Transverse colon (tissue), 4 donors: ENCODE measurements at regions not wholly inside any gene's neighbourhood (a gene's known extent, or its start where the extent isn't known, plus 50 kb on each side); places are given as distances from the start of the nearest gene placed in this dataset.

Experiments used
- DNase-seq: peaks from one replicate; pipeline ENCODE4 v3.0.0-alpha.2; 2019
- H3K27ac ChIP-seq, 4 donors: fragments of 200-600 bp; sonication (generic); 2 replicates each; pipeline ENCODE4 v1.5.1; 2016 to 2018; ENCODE audit warnings: inconsistent platforms in 4 of 4
- H3K27me3 ChIP-seq: fragments of 200-600 bp; sonication (generic); 2 replicates; pipeline ENCODE4 v1.5.1; 2017; ENCODE audit warnings: inconsistent platforms
- H3K36me3 ChIP-seq, 4 donors: fragments of 200-600 bp; sonication (generic); 2 replicates each; pipeline ENCODE4 v1.5.1; 2017 to 2019; ENCODE audit warnings: inconsistent platforms in 4 of 4
- H3K4me1 ChIP-seq, 4 donors: fragments of 200-600 bp; sonication (generic); 2 replicates each; pipeline ENCODE4 v1.5.1; 2017 to 2020; ENCODE audit warnings: inconsistent platforms in 4 of 4
- H3K4me3 ChIP-seq, 4 donors: fragments of 200-600 bp; sonication (generic); 1 replicate in 1 of 4; 2 replicates in 3 of 4; pipeline versions ENCODE4 v1.5.1 to v1.6.1; 2017 to 2019; ENCODE audit warnings: inconsistent platforms in 4 of 4
- H3K9me3 ChIP-seq, 2 donors: fragments of 200-600 bp; sonication (generic); 2 replicates each; pipeline ENCODE4 v1.5.1; 2017 to 2019; ENCODE audit warnings: inconsistent platforms in 2 of 2
- EP300 ChIP-seq: sonication (generic); formaldehyde crosslinking; IDR thresholded peaks from one replicate; pipeline ENCODE4 v1.6.1; 2017; ENCODE audit warnings: antibody characterized with exemption, low read depth
- POLR2A ChIP-seq: fragments of 450-650 bp; IDR thresholded peaks from one replicate; pipeline ENCODE4 v1.6.1; 2016; ENCODE audit warnings: antibody characterized with exemption, mild to moderate bottlenecking, moderate library complexity
- POLR2AphosphoS5 ChIP-seq, 3 donors: sonication (generic); formaldehyde crosslinking; IDR thresholded peaks; one replicate each; pipeline ENCODE4 v1.6.1; 2016; ENCODE audit warnings: antibody characterized with exemption in 3 of 3
- WGBS, 2 donors: methylation state at CpG; one replicate each; pipeline ENCODE4 v1.1.5; 2018; ENCODE audit warnings: low coverage in 1 of 2; 5-methylcytosine and 5-hydroxymethylcytosine counted together
- in situ Hi-C, 4 donors: fragments of 200-750 bp; cut with MboI; loops; one replicate each; pipeline versions ENCODE4 v1.15.0 to v1.15.1; 2017; ENCODE audit warnings: low sequenced_read_pairs in 3 of 4, low pct_ligation_motif_present in 1 of 4, low pct_unique_long_range_greater_than_20kb in 1 of 4
- intact Hi-C: fragments of 100-400 bp; cut with DNase I; formaldehyde crosslinking; loops from one replicate; pipeline ENCODE4 v1.15.1; 2023; ENCODE audit warnings: low total_unique reads
- TF ChIP-seq, protein P1 (sequence below), 5 experiments: fragments of 200-600 bp in 3 of 5; fragments of 450-650 bp in 2 of 5; sonication (generic) in 3 of 5; IDR thresholded peaks; 1 replicate in 2 of 5; 2 replicates in 3 of 5; pipeline ENCODE4 v1.5.1; 2016 to 2017; ENCODE audit warnings: antibody characterized with exemption in 5 of 5, inconsistent platforms in 3 of 5, mild to moderate bottlenecking in 2 of 5, moderate library complexity in 1 of 5

DNA sequence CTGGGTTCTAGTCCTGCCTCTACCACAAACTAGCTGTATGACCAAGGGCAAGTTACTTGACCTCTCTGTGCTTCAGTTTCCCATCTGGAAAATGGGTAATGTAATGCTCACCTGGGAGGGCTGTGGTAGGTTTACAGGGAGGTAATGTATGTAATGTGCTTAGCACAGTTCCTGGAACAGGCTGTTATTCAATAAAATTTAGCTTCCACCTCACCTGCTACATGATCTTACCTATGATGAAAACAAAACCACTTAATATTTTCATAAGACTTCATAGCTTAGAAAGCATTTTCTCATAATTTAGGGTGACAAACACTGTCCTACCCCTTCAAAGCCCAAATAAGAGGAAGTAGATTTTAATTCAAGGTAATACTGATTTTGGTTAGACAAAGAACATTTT lies 530.6 kb downstream of the FUT8 start:
- TF ChIP-seq, protein P1, sequence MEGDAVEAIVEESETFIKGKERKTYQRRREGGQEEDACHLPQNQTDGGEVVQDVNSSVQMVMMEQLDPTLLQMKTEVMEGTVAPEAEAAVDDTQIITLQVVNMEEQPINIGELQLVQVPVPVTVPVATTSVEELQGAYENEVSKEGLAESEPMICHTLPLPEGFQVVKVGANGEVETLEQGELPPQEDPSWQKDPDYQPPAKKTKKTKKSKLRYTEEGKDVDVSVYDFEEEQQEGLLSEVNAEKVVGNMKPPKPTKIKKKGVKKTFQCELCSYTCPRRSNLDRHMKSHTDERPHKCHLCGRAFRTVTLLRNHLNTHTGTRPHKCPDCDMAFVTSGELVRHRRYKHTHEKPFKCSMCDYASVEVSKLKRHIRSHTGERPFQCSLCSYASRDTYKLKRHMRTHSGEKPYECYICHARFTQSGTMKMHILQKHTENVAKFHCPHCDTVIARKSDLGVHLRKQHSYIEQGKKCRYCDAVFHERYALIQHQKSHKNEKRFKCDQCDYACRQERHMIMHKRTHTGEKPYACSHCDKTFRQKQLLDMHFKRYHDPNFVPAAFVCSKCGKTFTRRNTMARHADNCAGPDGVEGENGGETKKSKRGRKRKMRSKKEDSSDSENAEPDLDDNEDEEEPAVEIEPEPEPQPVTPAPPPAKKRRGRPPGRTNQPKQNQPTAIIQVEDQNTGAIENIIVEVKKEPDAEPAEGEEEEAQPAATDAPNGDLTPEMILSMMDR (IDR thresholded peaks at IDR 0.05) = no peak
- no peak for TF ChIP-seq POLR2A
- no peak for TF ChIP-seq POLR2AphosphoS5 (IDR thresholded peaks at IDR 0.05)
- TF ChIP-seq EP300 = no peak
- in situ Hi-C loops = no loop called here
- no peak for DNase-seq
- H3K4me1 ChIP-seq = no peaks in the 10 kb centered on the region
- no peak overlapping the region for H3K27ac ChIP-seq
- intact Hi-C loops = no loop called here
- H3K36me3 ChIP-seq = no peaks in the 10 kb centered on the region
- peaks cover 3% of the 10 kb centered on the region for H3K27me3 ChIP-seq
- H3K4me3 ChIP-seq = no peak overlapping the region
- no peaks in the 10 kb centered on the region for H3K9me3 ChIP-seq

DNA sequence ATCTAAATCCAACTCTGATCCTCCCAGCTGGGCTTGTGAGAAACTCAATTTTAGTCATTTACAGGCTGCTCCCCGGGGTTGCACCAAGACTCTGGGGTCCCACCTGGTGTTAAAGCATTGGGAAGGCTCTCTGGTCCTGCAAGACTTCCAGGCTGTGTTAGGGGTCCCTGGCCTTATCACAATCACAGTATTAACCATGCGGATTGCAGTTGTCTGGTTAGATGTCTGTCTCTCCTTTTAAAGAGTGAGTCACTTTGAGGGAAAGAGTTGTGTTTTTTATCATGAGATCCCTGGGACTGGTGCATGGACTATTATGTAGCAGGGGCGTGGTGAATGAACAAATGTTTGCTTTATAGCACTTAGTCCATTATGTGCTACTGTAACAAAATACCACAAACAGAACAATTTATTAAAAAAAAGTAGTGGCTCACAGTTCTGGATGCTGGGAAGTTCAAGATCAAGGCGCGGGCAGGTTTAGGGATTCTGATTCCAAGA lies 531.4 kb downstream of the FUT8 start:
- no peaks in the 10 kb centered on the region for H3K36me3 ChIP-seq
- H3K27ac ChIP-seq = no peak overlapping the region
- in situ Hi-C loops = no loop called here
- TF ChIP-seq, protein P1 (IDR thresholded peaks at IDR 0.05) = no peak
- no peak for TF ChIP-seq EP300
- TF ChIP-seq POLR2A = no peak
- TF ChIP-seq POLR2AphosphoS5 (IDR thresholded peaks at IDR 0.05) = no peak
- 88 to 91% methylated on average over 4 to 5 of the region's 5 CpGs for WGBS, 2 donors
- intact Hi-C loops = no loop called here
- H3K9me3 ChIP-seq = no peaks in the 10 kb centered on the region
- DNase-seq = no peak
- peaks cover 3% of the 10 kb centered on the region for H3K27me3 ChIP-seq
- H3K4me3 ChIP-seq = no peak overlapping the region
- H3K4me1 ChIP-seq = no peaks in the 10 kb centered on the region

DNA sequence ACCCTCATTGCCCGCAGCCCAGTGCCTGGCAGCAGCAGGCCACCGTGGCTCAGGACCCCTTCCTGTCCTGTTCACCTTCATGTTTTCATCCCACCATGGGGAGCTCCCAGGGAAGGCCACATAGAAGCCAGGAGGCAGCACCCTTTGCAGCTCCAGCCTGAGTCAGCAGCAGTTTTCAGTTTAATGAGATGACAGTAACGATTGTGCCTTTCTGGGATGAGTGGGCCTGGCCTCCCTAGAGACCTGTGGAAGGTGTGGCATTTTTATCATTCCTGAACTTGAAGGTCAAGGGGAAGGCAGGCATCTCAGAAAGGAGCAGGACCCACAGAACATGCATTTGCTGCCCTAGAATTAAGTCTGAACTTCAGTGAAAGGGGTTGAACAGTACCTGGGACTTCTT lies 532.8 kb downstream of the FUT8 start:
- in situ Hi-C loops = no loop called here
- 92% methylated on average over 2 to 3 of the region's 3 CpGs for WGBS, 2 donors
- Histone ChIP-seq H3K4me3 (no peak overlapping the region), H3K27me3 (peaks cover 3% of the 10 kb centered on the region), H3K9me3 (no peaks in the 10 kb centered on the region), H3K36me3 (no peaks in the 10 kb centered on the region), H3K4me1 (no peaks in the 10 kb centered on the region), H3K27ac (no peak overlapping the region)
- no peak for DNase-seq
- TF ChIP-seq POLR2A = no peak
- TF ChIP-seq, protein P1 (IDR thresholded peaks at IDR 0.05) = no peak
- no peak for TF ChIP-seq EP300
- no peak for TF ChIP-seq POLR2AphosphoS5 (IDR thresholded peaks at IDR 0.05)
- intact Hi-C loops = no loop called here

DNA sequence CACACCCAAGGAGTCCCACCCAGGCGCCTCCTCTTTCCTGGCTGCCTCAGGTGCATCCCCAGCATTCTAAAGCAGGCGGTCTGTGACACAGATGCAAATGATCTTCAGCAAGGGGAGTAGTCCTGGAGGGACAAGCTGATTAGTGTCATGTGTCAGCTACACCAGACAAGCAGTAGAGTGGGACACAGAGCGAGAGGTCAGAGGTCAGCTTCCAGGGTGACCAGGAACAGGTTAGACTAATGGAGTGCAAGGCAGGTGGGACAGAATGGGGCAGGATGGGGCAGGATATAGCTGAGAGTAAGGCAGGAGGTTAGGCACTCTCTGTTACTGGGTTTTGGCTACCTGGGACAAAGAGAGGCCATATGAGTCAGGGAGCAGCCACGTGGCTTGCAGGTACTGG lies 534.0 kb downstream of the FUT8 start:
- intact Hi-C loops = no loop called here

More for the DNA sequence above, 534.0 kb downstream of the FUT8 start:
- in situ Hi-C loops = no loop called here
- Histone ChIP-seq H3K9me3 (no peaks in the 10 kb centered on the region), H3K4me3 (no peak overlapping the region), H3K27me3 (peaks cover 3% of the 10 kb centered on the region), H3K36me3 (no peaks in the 10 kb centered on the region), H3K27ac (no peak overlapping the region), H3K4me1 (no peaks in the 10 kb centered on the region)
- no peak for DNase-seq
- 79 to 80% methylated on average over 1 to 4 of the region's 4 CpGs for WGBS, 2 donors
- TF ChIP-seq POLR2AphosphoS5 (IDR thresholded peaks at IDR 0.05) = no peak
- no peak for TF ChIP-seq POLR2A
- TF ChIP-seq EP300 = no peak
- TF ChIP-seq, protein P1 (IDR thresholded peaks at IDR 0.05) = no peak
